K562 (cell line): ENCODE measurements at regions not wholly inside any gene's neighbourhood (a gene's known extent, or its start where the extent isn't known, plus 50 kb on each side); places are given as distances from the start of the nearest gene placed in this dataset.

ENCODE experiments used
- ATAC-seq: fragments of 200-7000 bp; cut with Tn5 transposase; 3 replicates; pipeline ENCODE4 v1.9.1; 2020; ENCODE audit warnings: moderate library complexity
- BruUV-seq: library from RNA; stranded (reverse); fragments of 400-500 nt; replicated peaks from 2 replicates; lab custom pipeline; 2021; lab: Mats Ljungman, UMichigan
- CTCF ChIA-PET: fragments of 300-600 bp; formaldehyde crosslinking; extraction: SDS; loops from one replicate; lab custom pipeline; 2021; ENCODE audit warnings: low intra/inter-chr PET ratio; lab: Yijun Ruan, JAX
- POLR2A ChIA-PET: fragments of 300-600, 350-650 bp; sonication (Branson Sonifier 250); formaldehyde crosslinking; extraction: SDS; loops from one replicate; lab custom pipeline; 2021; ENCODE audit warnings: antibody characterized with exemption, inconsistent platforms; lab: Yijun Ruan, JAX
- DNase-seq, 4 experiments: peaks; one replicate each; pipeline versions ENCODE4 v3.0.0 to v3.0.0-alpha.2; 2011 to 2018; ENCODE audit warnings: low spot score in 3 of 4, mixed read lengths in 3 of 4; ENCODE audit errors: extremely low read depth in 1 of 4
- FAIRE-seq: peaks from 2 replicates; lab custom pipeline; 2011; peaks lifted over from hg19 to GRCh38; lab: Jason Lieb, UNC
- H2AFZ ChIP-seq: 2 replicates; pipeline ENCODE4 v1.6.0; 2011; ENCODE audit warnings: low read depth, low read length, control low read depth, inconsistent platforms
- H3K27ac ChIP-seq: fragments of 200-600 bp; 3 replicates; pipeline ENCODE4 v1.8.0; 2011; ENCODE audit warnings: low read depth, mild to moderate bottlenecking, control low read depth, inconsistent platforms, low read length, moderate library complexity, mixed read lengths; ENCODE audit errors: extremely low read depth
- H3K27me3 ChIP-seq, 2 experiments: fragments of 300-600 bp in 1 of 2; 2 replicates in 1 of 2; 3 replicates in 1 of 2; pipeline versions ENCODE4 v1.6.0 to v1.8.0; 2011; ENCODE audit warnings: inconsistent platforms in 2 of 2, low read length in 2 of 2, mild to moderate bottlenecking in 1 of 2, mixed read lengths in 1 of 2, moderate library complexity in 1 of 2; ENCODE audit not compliant: control insufficient read depth in 2 of 2, insufficient read depth in 2 of 2
- H3K36me3 ChIP-seq: fragments of 300-600 bp; 3 replicates; pipeline ENCODE4 v1.8.0; 2011; ENCODE audit warnings: mild to moderate bottlenecking, low read length, inconsistent platforms; ENCODE audit not compliant: control insufficient read depth, insufficient read depth
- H3K4me1 ChIP-seq, 2 experiments: fragments of 200-600 bp in 1 of 2; replicated peaks in 1 of 2; 2 replicates in 1 of 2; 3 replicates in 1 of 2; pipeline versions ENCODE4 v1.5.1 to v1.8.0; 2011; ENCODE audit warnings: inconsistent platforms in 2 of 2, low read length in 2 of 2, mild to moderate bottlenecking in 1 of 2, mixed read lengths in 1 of 2, moderate library complexity in 1 of 2; ENCODE audit not compliant: control insufficient read depth in 2 of 2, insufficient read depth in 2 of 2
- H3K4me2 ChIP-seq: 2 replicates; pipeline ENCODE4 v1.6.1; 2011; ENCODE audit warnings: low read length, control low read depth, inconsistent platforms, mixed read lengths; ENCODE audit not compliant: insufficient read depth
- H3K4me3 ChIP-seq: fragments of 200-600 bp; sonication (generic), shearing (Covaris generic); 2 replicates; pipeline ENCODE4 v1.5.1; 2016; ENCODE audit warnings: control low read depth, inconsistent platforms
- H3K79me2 ChIP-seq: fragments of 200-600 bp; 3 replicates; pipeline ENCODE4 v1.8.0; 2011; ENCODE audit warnings: low read length, inconsistent platforms; ENCODE audit not compliant: control insufficient read depth, insufficient read depth
- H3K9ac ChIP-seq, 2 experiments: 2 replicates each; pipeline versions ENCODE4 v1.6.0 to v1.6.1; 2011; ENCODE audit warnings: low read depth in 2 of 2, low read length in 2 of 2, control low read depth in 1 of 2, inconsistent platforms in 1 of 2, mild to moderate bottlenecking in 1 of 2, mixed read lengths in 1 of 2; ENCODE audit not compliant: insufficient read depth in 1 of 2
- H3K9me1 ChIP-seq: one replicate; pipeline ENCODE4 v1.6.0; 2011; ENCODE audit warnings: inconsistent platforms, mild to moderate bottlenecking, low read length, moderate library complexity; ENCODE audit not compliant: control insufficient read depth, insufficient read depth
- H3K9me3 ChIP-seq: replicated peaks from 2 replicates; pipeline ENCODE4 v1.5.1; 2011; ENCODE audit warnings: low read depth, low read length, inconsistent platforms; ENCODE audit not compliant: control insufficient read depth, insufficient read depth
- H4K20me1 ChIP-seq: replicated peaks from 2 replicates; pipeline ENCODE4 v1.6.1; 2011; ENCODE audit warnings: low read length, inconsistent platforms, mixed read lengths; ENCODE audit not compliant: control insufficient read depth, insufficient read depth
- CTCF ChIP-seq, 3 experiments: IDR thresholded peaks in 2 of 3; conservative IDR thresholded peaks in 1 of 3; 2 replicates each; pipeline ENCODE4 v1.5.1; 2011 to 2012; ENCODE audit warnings: low read length in 3 of 3, mild to moderate bottlenecking in 3 of 3, control low read depth in 2 of 3, improper control_type of control experiment in 1 of 3, inconsistent platforms in 1 of 3, low read depth in 1 of 3, mixed read lengths in 1 of 3, moderate library complexity in 1 of 3; ENCODE audit not compliant: insufficient read depth in 2 of 3
- ZNF717 ChIP-seq: fragments of 250-450 bp; sonication (Bioruptor Pico); IDR thresholded peaks from 2 replicates; pipeline ENCODE4 v1.5.0; 2021
- in situ Hi-C: fragments of 300-500 bp; cut with MboI; formaldehyde crosslinking; loops from 4 replicates; pipeline ENCODE4 v1.15.0; 2018; ENCODE audit warnings: inconsistent platforms, mixed read lengths
- intact Hi-C: fragments of 100-400 bp; cut with micrococcal nuclease; formaldehyde crosslinking; loops from 2 replicates; pipeline ENCODE4 v1.14.2; 2022
- TF ChIP-seq, protein P1 (sequence below): fragments of 250-450 bp; sonication (Bioruptor Pico); IDR thresholded peaks from 2 replicates; pipeline ENCODE4 v1.4.0; 2020; ENCODE audit warnings: mild to moderate bottlenecking, moderate library complexity, borderline replicate concordance

DNA sequence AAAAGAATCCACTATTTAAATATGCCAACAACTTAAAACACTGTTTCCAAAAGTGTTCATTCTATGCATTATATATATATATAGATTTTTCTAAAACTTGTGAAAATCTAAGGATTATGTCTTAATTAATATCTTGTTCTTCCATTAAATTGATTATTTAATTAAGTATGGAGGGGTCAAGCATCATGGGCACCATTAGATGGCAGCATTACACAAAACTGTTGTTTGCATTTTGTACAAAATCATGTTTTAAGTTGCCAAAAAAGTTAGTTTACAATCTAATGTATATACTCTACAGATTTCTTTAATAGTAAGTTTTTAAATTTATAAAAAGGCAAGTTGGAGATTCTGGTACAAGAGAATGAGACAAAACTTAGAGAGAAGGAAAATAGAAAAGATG, 213.2 kb upstream of the EDNRB start:
- BruUV-seq = no TSS peak
- no peak overlapping the region for H3K27ac ChIP-seq
- ChIA-PET POLR2A (no interaction called here), CTCF (no interaction called here)
- TF ChIP-seq ZNF717 (CRISPR knock-in tag) (no peak), CTCF (IDR thresholded peaks at IDR 0.05 in 2 of 3, conservative IDR thresholded peaks at IDR 0.05 in 1 of 3; ENCODE audit: insufficient read depth in 2 of 3, low read depth in 1 of 3, low read length in 3 of 3) (peak in 1 of 3 experiments; percentile 9; a peak in 1 of 6 replicates)
- TF ChIP-seq, protein P1, sequence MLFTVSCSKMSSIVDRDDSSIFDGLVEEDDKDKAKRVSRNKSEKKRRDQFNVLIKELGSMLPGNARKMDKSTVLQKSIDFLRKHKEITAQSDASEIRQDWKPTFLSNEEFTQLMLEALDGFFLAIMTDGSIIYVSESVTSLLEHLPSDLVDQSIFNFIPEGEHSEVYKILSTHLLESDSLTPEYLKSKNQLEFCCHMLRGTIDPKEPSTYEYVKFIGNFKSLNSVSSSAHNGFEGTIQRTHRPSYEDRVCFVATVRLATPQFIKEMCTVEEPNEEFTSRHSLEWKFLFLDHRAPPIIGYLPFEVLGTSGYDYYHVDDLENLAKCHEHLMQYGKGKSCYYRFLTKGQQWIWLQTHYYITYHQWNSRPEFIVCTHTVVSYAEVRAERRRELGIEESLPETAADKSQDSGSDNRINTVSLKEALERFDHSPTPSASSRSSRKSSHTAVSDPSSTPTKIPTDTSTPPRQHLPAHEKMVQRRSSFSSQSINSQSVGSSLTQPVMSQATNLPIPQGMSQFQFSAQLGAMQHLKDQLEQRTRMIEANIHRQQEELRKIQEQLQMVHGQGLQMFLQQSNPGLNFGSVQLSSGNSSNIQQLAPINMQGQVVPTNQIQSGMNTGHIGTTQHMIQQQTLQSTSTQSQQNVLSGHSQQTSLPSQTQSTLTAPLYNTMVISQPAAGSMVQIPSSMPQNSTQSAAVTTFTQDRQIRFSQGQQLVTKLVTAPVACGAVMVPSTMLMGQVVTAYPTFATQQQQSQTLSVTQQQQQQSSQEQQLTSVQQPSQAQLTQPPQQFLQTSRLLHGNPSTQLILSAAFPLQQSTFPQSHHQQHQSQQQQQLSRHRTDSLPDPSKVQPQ = no peak
- in situ Hi-C loops (loop anchor here (25.0 kb wide), 1 partner anchor 855 kb away; no protein-coding TSS in a partner anchor), intact Hi-C loops (loop anchor here (10.0 kb wide), 2 partner anchors 543 to 633 kb away; no protein-coding TSS in a partner anchor)
- no peaks in the 10 kb centered on the region for H3K4me1 ChIP-seq
- H3K9me3 ChIP-seq = no peaks in the 10 kb centered on the region
- DNase-seq (no peak), FAIRE-seq (no peak), ATAC-seq (no peak)
- no peaks in the 10 kb centered on the region for H4K20me1 ChIP-seq
- H3K9ac ChIP-seq = no peak overlapping the region
- H3K4me2 ChIP-seq = no peak overlapping the region
- H3K27me3 ChIP-seq = no peaks in the 10 kb centered on the region
- H2AFZ ChIP-seq = no peak overlapping the region
- no peaks in the 10 kb centered on the region for H3K79me2 ChIP-seq
- no peaks in the 10 kb centered on the region for H3K36me3 ChIP-seq
- H3K9me1 ChIP-seq = no peaks in the 10 kb centered on the region
- no peak overlapping the region for H3K4me3 ChIP-seq
